ENCODE measurements at regions not wholly inside any gene's neighbourhood (a gene's known extent, or its start where the extent isn't known, plus 50 kb on each side); places are given as distances from the start of the nearest gene placed in this dataset.

- DNase-seq = no peak
- intact Hi-C loops (cut with DNase I) = no loop called here
These were observed 106.7 kb upstream of the PPM1H start for GRCh38 chr12:63041601-63042000.

GRCh38 chr12:63040526-63041220, 105.7 kb upstream of the PPM1H start:
- intact Hi-C loops (cut with DNase I) = no loop called here
- DNase-seq = no peak

GRCh38 chr12:63038713-63039100, 103.8 kb upstream of the PPM1H start:
- no peak for DNase-seq
- intact Hi-C loops (cut with DNase I) = no loop called here

- no peak for DNase-seq
- intact Hi-C loops (cut with DNase I) = no loop called here
These were observed 103.1 kb upstream of the PPM1H start for GRCh38 chr12:63037746-63038712.

GRCh38 chr12:63036974-63037335, 102.0 kb upstream of the PPM1H start:
- no peak for DNase-seq
- intact Hi-C loops (cut with DNase I) = no loop called here

- intact Hi-C loops (cut with DNase I) = no loop called here
- no peak for DNase-seq
These were observed 101.4 kb upstream of the PPM1H start for GRCh38 chr12:63036216-63036973.

- intact Hi-C loops (cut with DNase I) = no loop called here
These were observed 99.7 kb upstream of the PPM1H start for GRCh38 chr12:63034601-63035000.

GRCh38 chr12:63029676-63030075, 94.7 kb upstream of the PPM1H start:
- intact Hi-C loops (cut with DNase I) = no loop called here

More at GRCh38 chr12:63034601-63035000, 99.7 kb upstream of the PPM1H start:
- no peak for DNase-seq

GRCh38 chr12:63028951-63029350, 94.0 kb upstream of the PPM1H start:
- DNase-seq = no peak
- intact Hi-C loops (cut with DNase I) = no loop called here

More at GRCh38 chr12:63029676-63030075, 94.7 kb upstream of the PPM1H start:
- no peak for DNase-seq

GRCh38 chr12:63025116-63025515, 90.2 kb upstream of the PPM1H start:
- intact Hi-C loops (cut with DNase I) = no loop called here

GRCh38 chr12:63023926-63024325, 89.0 kb upstream of the PPM1H start:
- intact Hi-C loops (cut with DNase I) = no loop called here

More at GRCh38 chr12:63025116-63025515, 90.2 kb upstream of the PPM1H start:
- no peak for DNase-seq

GRCh38 chr12:63021116-63021515, 86.2 kb upstream of the PPM1H start:
- no peak for DNase-seq

More at GRCh38 chr12:63023926-63024325, 89.0 kb upstream of the PPM1H start:
- no peak for DNase-seq

GRCh38 chr12:63020269-63020668, 85.3 kb upstream of the PPM1H start:
- no peak for DNase-seq

More at GRCh38 chr12:63021116-63021515, 86.2 kb upstream of the PPM1H start:
- intact Hi-C loops (cut with DNase I) = no loop called here

GRCh38 chr12:63018273-63018672, 83.3 kb upstream of the PPM1H start:
- DNase-seq = no peak
- intact Hi-C loops (cut with DNase I) = no loop called here

More at GRCh38 chr12:63020269-63020668, 85.3 kb upstream of the PPM1H start:
- intact Hi-C loops (cut with DNase I) = no loop called here

GRCh38 chr12:63013302-63013701, 78.4 kb upstream of the PPM1H start:
- intact Hi-C loops (cut with DNase I) = no loop called here
- no peak for DNase-seq

GRCh38 chr12:63010698-63011097, 75.7 kb upstream of the PPM1H start:
- no peak for DNase-seq
- intact Hi-C loops (cut with DNase I) = no loop called here

GRCh38 chr12:63008372-63008771, 73.4 kb upstream of the PPM1H start:
- intact Hi-C loops (cut with DNase I) = no loop called here
- no peak for DNase-seq

GRCh38 chr12:63007726-63008125, 72.8 kb upstream of the PPM1H start:
- intact Hi-C loops (cut with DNase I) = no loop called here

GRCh38 chr12:63006536-63006935, 71.6 kb upstream of the PPM1H start:
- intact Hi-C loops (cut with DNase I) = no loop called here
- DNase-seq = no peak

More at GRCh38 chr12:63007726-63008125, 72.8 kb upstream of the PPM1H start:
- DNase-seq = no peak

- intact Hi-C loops (cut with DNase I) = no loop called here
- no peak for DNase-seq
These were observed 70.4 kb upstream of the PPM1H start for GRCh38 chr12:63005382-63005781.

Measured in posterior cingulate gyrus (tissue), 11 donors.